Stomach (tissue), 4 donors: ENCODE measurements at regions not wholly inside any gene's neighbourhood (a gene's known extent, or its start where the extent isn't known, plus 50 kb on each side); places are given as distances from the start of the nearest gene placed in this dataset.
"Not testable (repeated sequence)": the region's sequence is repeated elsewhere in the genome, so short reads cannot be mapped to it uniquely, and the experiment has no call there.

ENCODE experiments used
- CTCF ChIP-seq, 7 experiments: fragments of 450-650 bp in 4 of 7; fragments of 200-600 bp in 3 of 7; sonication (generic) in 3 of 7; IDR thresholded peaks; one replicate each; pipeline ENCODE4 v1.5.1; 2016 to 2019; ENCODE audit warnings: antibody characterized with exemption in 7 of 7, control low read depth in 2 of 7, mild to moderate bottlenecking in 1 of 7
- EP300 ChIP-seq: sonication (generic); formaldehyde crosslinking; IDR thresholded peaks from one replicate; pipeline ENCODE4 v1.6.1; 2017; ENCODE audit warnings: antibody characterized with exemption
- POLR2A ChIP-seq, 4 donors: fragments of 450-650 bp; IDR thresholded peaks; one replicate each; pipeline ENCODE4 v1.6.1; 2016; ENCODE audit warnings: antibody characterized with exemption in 4 of 4, control low read depth in 2 of 4, mild to moderate bottlenecking in 1 of 4, moderate library complexity in 1 of 4
- POLR2AphosphoS5 ChIP-seq, 3 donors: sonication (generic); formaldehyde crosslinking; IDR thresholded peaks; one replicate each; pipeline ENCODE4 v1.6.1; 2016; ENCODE audit warnings: antibody characterized with exemption in 3 of 3

- not testable (repeated sequence) for TF ChIP-seq POLR2A (IDR thresholded peaks at IDR 0.05); CTCF (IDR thresholded peaks at IDR 0.05); POLR2AphosphoS5 (IDR thresholded peaks at IDR 0.05); EP300
Observed at GRCh38 chr3:75272237-75272636, 391.9 kb upstream of the FRG2C start.
